K562 (cell line): ENCODE measurements at regions not wholly inside any gene's neighbourhood (a gene's known extent, or its start where the extent isn't known, plus 50 kb on each side); places are given as distances from the start of the nearest gene placed in this dataset.

Experiments
- ATAC-seq: fragments of 200-7000 bp; cut with Tn5 transposase; 3 replicates; pipeline ENCODE4 v1.9.1; 2020; ENCODE audit warnings: moderate library complexity
- BruUV-seq: library from RNA; stranded (reverse); fragments of 400-500 nt; replicated peaks from 2 replicates; lab custom pipeline; 2021; lab: Mats Ljungman, UMichigan
- CTCF ChIA-PET: fragments of 300-600 bp; formaldehyde crosslinking; extraction: SDS; loops from one replicate; lab custom pipeline; 2021; ENCODE audit warnings: low intra/inter-chr PET ratio; lab: Yijun Ruan, JAX
- POLR2A ChIA-PET: fragments of 300-600, 350-650 bp; sonication (Branson Sonifier 250); formaldehyde crosslinking; extraction: SDS; loops from one replicate; lab custom pipeline; 2021; ENCODE audit warnings: antibody characterized with exemption, inconsistent platforms; lab: Yijun Ruan, JAX
- DNase-seq, 4 experiments: peaks; one replicate each; pipeline versions ENCODE4 v3.0.0 to v3.0.0-alpha.2; 2011 to 2018; ENCODE audit warnings: low spot score in 3 of 4, mixed read lengths in 3 of 4; ENCODE audit errors: extremely low read depth in 1 of 4
- FAIRE-seq: peaks from 2 replicates; lab custom pipeline; 2011; peaks lifted over from hg19 to GRCh38; lab: Jason Lieb, UNC
- H2AFZ ChIP-seq: 2 replicates; pipeline ENCODE4 v1.6.0; 2011; ENCODE audit warnings: low read depth, low read length, control low read depth, inconsistent platforms
- H3K27ac ChIP-seq: fragments of 200-600 bp; 3 replicates; pipeline ENCODE4 v1.8.0; 2011; ENCODE audit warnings: low read depth, mild to moderate bottlenecking, control low read depth, inconsistent platforms, low read length, moderate library complexity, mixed read lengths; ENCODE audit errors: extremely low read depth
- H3K27me3 ChIP-seq, 2 experiments: fragments of 300-600 bp in 1 of 2; 2 replicates in 1 of 2; 3 replicates in 1 of 2; pipeline versions ENCODE4 v1.6.0 to v1.8.0; 2011; ENCODE audit warnings: inconsistent platforms in 2 of 2, low read length in 2 of 2, mild to moderate bottlenecking in 1 of 2, mixed read lengths in 1 of 2, moderate library complexity in 1 of 2; ENCODE audit not compliant: control insufficient read depth in 2 of 2, insufficient read depth in 2 of 2
- H3K36me3 ChIP-seq: fragments of 300-600 bp; 3 replicates; pipeline ENCODE4 v1.8.0; 2011; ENCODE audit warnings: mild to moderate bottlenecking, low read length, inconsistent platforms; ENCODE audit not compliant: control insufficient read depth, insufficient read depth
- H3K4me1 ChIP-seq, 2 experiments: fragments of 200-600 bp in 1 of 2; replicated peaks in 1 of 2; 2 replicates in 1 of 2; 3 replicates in 1 of 2; pipeline versions ENCODE4 v1.5.1 to v1.8.0; 2011; ENCODE audit warnings: inconsistent platforms in 2 of 2, low read length in 2 of 2, mild to moderate bottlenecking in 1 of 2, mixed read lengths in 1 of 2, moderate library complexity in 1 of 2; ENCODE audit not compliant: control insufficient read depth in 2 of 2, insufficient read depth in 2 of 2
- H3K4me2 ChIP-seq: 2 replicates; pipeline ENCODE4 v1.6.1; 2011; ENCODE audit warnings: low read length, control low read depth, inconsistent platforms, mixed read lengths; ENCODE audit not compliant: insufficient read depth
- H3K4me3 ChIP-seq: fragments of 200-600 bp; sonication (generic), shearing (Covaris generic); 2 replicates; pipeline ENCODE4 v1.5.1; 2016; ENCODE audit warnings: control low read depth, inconsistent platforms
- H3K79me2 ChIP-seq: fragments of 200-600 bp; 3 replicates; pipeline ENCODE4 v1.8.0; 2011; ENCODE audit warnings: low read length, inconsistent platforms; ENCODE audit not compliant: control insufficient read depth, insufficient read depth
- H3K9ac ChIP-seq, 2 experiments: 2 replicates each; pipeline versions ENCODE4 v1.6.0 to v1.6.1; 2011; ENCODE audit warnings: low read depth in 2 of 2, low read length in 2 of 2, control low read depth in 1 of 2, inconsistent platforms in 1 of 2, mild to moderate bottlenecking in 1 of 2, mixed read lengths in 1 of 2; ENCODE audit not compliant: insufficient read depth in 1 of 2
- H3K9me1 ChIP-seq: one replicate; pipeline ENCODE4 v1.6.0; 2011; ENCODE audit warnings: inconsistent platforms, mild to moderate bottlenecking, low read length, moderate library complexity; ENCODE audit not compliant: control insufficient read depth, insufficient read depth
- H3K9me3 ChIP-seq: replicated peaks from 2 replicates; pipeline ENCODE4 v1.5.1; 2011; ENCODE audit warnings: low read depth, low read length, inconsistent platforms; ENCODE audit not compliant: control insufficient read depth, insufficient read depth
- H4K20me1 ChIP-seq: replicated peaks from 2 replicates; pipeline ENCODE4 v1.6.1; 2011; ENCODE audit warnings: low read length, inconsistent platforms, mixed read lengths; ENCODE audit not compliant: control insufficient read depth, insufficient read depth
- CBX3 ChIP-seq, 2 experiments: IDR thresholded peaks; 1 replicate in 1 of 2; 2 replicates in 1 of 2; pipeline ENCODE4 v1.6.1; 2012; ENCODE audit warnings: inconsistent platforms in 2 of 2, low read length in 2 of 2, borderline replicate concordance in 1 of 2, control low read depth in 1 of 2
- MXI1 ChIP-seq: IDR thresholded peaks from 2 replicates; pipeline ENCODE4 v1.6.1; 2011; ENCODE audit warnings: low read depth, mild to moderate bottlenecking, improper control_type of control experiment, low read length
- TARDBP ChIP-seq: fragments of 450-650 bp; IDR thresholded peaks from 2 replicates; pipeline ENCODE4 v1.6.1; 2016
- ZNF232 ChIP-seq: sonication (generic); formaldehyde crosslinking; IDR thresholded peaks from 2 replicates; pipeline ENCODE4 v1.8.0; 2022; ENCODE audit warnings: mild to moderate bottlenecking, missing genetic modification reagents
- WGBS: fragments of 100-300 bp; shearing (Covaris generic); methylation state at CpG from one replicate; pipeline ENCODE4 v1.1.6; 2016; ENCODE audit warnings: low coverage, mixed read lengths; ENCODE audit not compliant: insufficient coverage; ENCODE audit errors: missing lambda C conversion rate; 5-methylcytosine and 5-hydroxymethylcytosine counted together
- in situ Hi-C: fragments of 300-500 bp; cut with MboI; formaldehyde crosslinking; loops from 4 replicates; pipeline ENCODE4 v1.15.0; 2018; ENCODE audit warnings: inconsistent platforms, mixed read lengths
- intact Hi-C: fragments of 100-400 bp; cut with micrococcal nuclease; formaldehyde crosslinking; loops from 2 replicates; pipeline ENCODE4 v1.14.2; 2022
- TF ChIP-seq, protein P1 (sequence below): fragments of 250-450 bp; sonication (Bioruptor Pico); IDR thresholded peaks from 2 replicates; pipeline ENCODE4 v1.8.0; 2022; ENCODE audit warnings: inconsistent platforms, mild to moderate bottlenecking, moderate library complexity, borderline replicate concordance

DNA sequence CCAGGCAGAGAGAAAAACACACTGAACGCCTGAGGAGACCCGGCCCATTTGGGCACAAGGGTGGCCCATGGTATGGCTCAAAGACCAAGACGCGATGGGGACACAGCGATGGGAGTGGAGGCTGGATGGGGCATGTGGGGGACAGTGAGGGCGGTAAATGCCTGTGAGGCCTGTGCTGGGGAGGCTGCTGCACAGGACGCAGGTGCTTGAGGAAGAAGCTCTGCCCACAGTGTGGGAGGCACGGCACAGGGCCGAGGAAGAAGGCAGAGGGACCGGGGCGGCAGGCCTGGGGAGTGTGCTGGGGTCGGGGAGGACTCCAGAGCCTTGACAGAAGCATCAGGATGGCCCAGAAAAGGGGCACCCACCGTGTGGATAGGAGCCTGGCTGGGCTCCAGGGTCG lies 75.9 kb upstream of the WNT11 start:
- in situ Hi-C loops (no loop called here), intact Hi-C loops (no loop called here)
- no peak for FAIRE-seq
- Histone ChIP-seq H2AFZ (no peak overlapping the region), H4K20me1 (peaks cover 13% of the 10 kb centered on the region; the same call in 1 of the 2 replicates), H3K4me2 (no peak overlapping the region), H3K36me3 (no peaks in the 10 kb centered on the region), H3K4me3 (no peak overlapping the region), H3K9ac (no peak overlapping the region; a peak in 1 of 4 replicates), H3K9me1 (no peaks in the 10 kb centered on the region), H3K79me2 (no peaks in the 10 kb centered on the region), H3K27ac (no peak overlapping the region), H3K27me3 (peaks cover 40 to 89% of the 10 kb centered on the region in 2 experiments; a peak in 4 of 5 replicates), H3K9me3 (no peaks in the 10 kb centered on the region), H3K4me1 (peaks cover 0 to 19% of the 10 kb centered on the region in 2 experiments; a peak in 2 of 5 replicates)
- no TSS peak for BruUV-seq
- no peak for DNase-seq
- CTCF ChIA-PET, result no interaction called here
- no peak for ATAC-seq
- POLR2A ChIA-PET, result no interaction called here
- TF ChIP-seq MXI1 (no peak), CBX3 (IDR thresholded peaks at IDR 0.05; ENCODE audit: borderline replicate concordance in 1 of 2, low read length in 2 of 2) (no peak), TARDBP (no peak), ZNF232 (CRISPR knock-in tag) (no peak)
- TF ChIP-seq, protein P1, sequence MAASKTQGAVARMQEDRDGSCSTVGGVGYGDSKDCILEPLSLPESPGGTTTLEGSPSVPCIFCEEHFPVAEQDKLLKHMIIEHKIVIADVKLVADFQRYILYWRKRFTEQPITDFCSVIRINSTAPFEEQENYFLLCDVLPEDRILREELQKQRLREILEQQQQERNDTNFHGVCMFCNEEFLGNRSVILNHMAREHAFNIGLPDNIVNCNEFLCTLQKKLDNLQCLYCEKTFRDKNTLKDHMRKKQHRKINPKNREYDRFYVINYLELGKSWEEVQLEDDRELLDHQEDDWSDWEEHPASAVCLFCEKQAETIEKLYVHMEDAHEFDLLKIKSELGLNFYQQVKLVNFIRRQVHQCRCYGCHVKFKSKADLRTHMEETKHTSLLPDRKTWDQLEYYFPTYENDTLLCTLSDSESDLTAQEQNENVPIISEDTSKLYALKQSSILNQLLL (CRISPR knock-in tag), result no peak
- 8% methylated on average over 14 of the region's 14 CpGs for WGBS

DNA sequence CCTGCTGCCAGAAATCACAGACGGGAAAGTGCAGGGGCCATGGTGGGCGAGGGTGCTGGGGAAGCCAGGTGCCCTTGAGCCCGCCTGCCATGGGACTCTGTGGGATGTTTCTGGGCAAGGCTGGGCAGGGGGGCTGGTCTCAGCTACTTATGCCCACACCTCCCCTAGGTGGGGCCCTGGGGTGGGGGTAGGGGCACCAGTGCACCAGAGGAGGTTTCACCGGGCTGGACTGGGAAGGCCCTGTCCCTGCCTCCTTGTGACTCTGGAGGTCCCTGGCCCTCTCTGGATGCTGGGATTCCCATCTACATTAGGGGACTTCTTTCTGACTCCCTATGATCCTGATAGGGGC lies 75.2 kb upstream of the WNT11 start:
- H3K4me3 ChIP-seq, result no peak overlapping the region
- ChIA-PET POLR2A (no interaction called here), CTCF (no interaction called here)
- no peaks in the 10 kb centered on the region for H3K36me3 ChIP-seq
- FAIRE-seq, result no peak
- H3K4me2 ChIP-seq, result no peak overlapping the region
- WGBS, result 6% methylated on average over 4 of the region's 4 CpGs
- no peaks in the 10 kb centered on the region for H3K9me1 ChIP-seq
- ATAC-seq, result no peak
- peaks cover 13% of the 10 kb centered on the region; the same call in 1 of the 2 replicates for H4K20me1 ChIP-seq
- no peak overlapping the region for H2AFZ ChIP-seq
- no peaks in the 10 kb centered on the region for H3K9me3 ChIP-seq
- DNase-seq, result no peak
- H3K9ac ChIP-seq, result no peak overlapping the region
- intact Hi-C loops, result no loop called here
- in situ Hi-C loops, result no loop called here
- H3K27me3 ChIP-seq, result peaks cover 43 to 91% of the 10 kb centered on the region in 2 experiments; a peak in 4 of 5 replicates
- no peak overlapping the region for H3K27ac ChIP-seq
- no peaks in the 10 kb centered on the region for H3K79me2 ChIP-seq
- no TSS peak for BruUV-seq
- H3K4me1 ChIP-seq, result peaks cover 0 to 21% of the 10 kb centered on the region in 2 experiments; a peak in 2 of 5 replicates
